HepG2 (cell line): ENCODE measurements at regions not wholly inside any gene's neighbourhood (a gene's known extent, or its start where the extent isn't known, plus 50 kb on each side); places are given as distances from the start of the nearest gene placed in this dataset.

Source experiments
- ISL2 ChIP-seq: sonication (generic); formaldehyde crosslinking; IDR thresholded peaks from 2 replicates; pipeline ENCODE4 v1.5.0; 2020; ENCODE audit warnings: missing genetic modification reagents
- MED8 ChIP-seq: sonication (generic); formaldehyde crosslinking; IDR thresholded peaks from 2 replicates; pipeline ENCODE4 v1.8.1; 2023; ENCODE audit warnings: mild to moderate bottlenecking, missing genetic modification reagents; ENCODE audit not compliant: insufficient replicate concordance
- PRPF4 ChIP-seq: fragments of 200-400 bp; formaldehyde crosslinking; IDR thresholded peaks from 2 replicates; pipeline ENCODE4 v1.6.1; 2016; ENCODE audit warnings: low read length, low read depth; ENCODE audit not compliant: poor library complexity, severe bottlenecking
- ZFP82 ChIP-seq: sonication (generic); formaldehyde crosslinking; IDR thresholded peaks from 2 replicates; pipeline ENCODE4 v1.5.1; 2020; ENCODE audit warnings: mild to moderate bottlenecking, missing genetic modification reagents, borderline replicate concordance
- ZNF121 ChIP-seq: sonication (generic); formaldehyde crosslinking; IDR thresholded peaks from 2 replicates; pipeline ENCODE4 v1.5.0; 2020; ENCODE audit warnings: mild to moderate bottlenecking, missing genetic modification reagents
- ZNF33A ChIP-seq: sonication (generic); formaldehyde crosslinking; IDR thresholded peaks from 2 replicates; pipeline ENCODE4 v1.5.1; 2020; ENCODE audit warnings: missing genetic modification reagents, mild to moderate bottlenecking, moderate library complexity, borderline replicate concordance
- ZNF552 ChIP-seq: sonication (generic); formaldehyde crosslinking; IDR thresholded peaks from 2 replicates; pipeline ENCODE4 v1.9.0; 2022; ENCODE audit warnings: missing genetic modification reagents, mild to moderate bottlenecking, borderline replicate concordance
- TF ChIP-seq, protein P1 (sequence below): IDR thresholded peaks from 2 replicates; pipeline ENCODE4 v1.4.0; 2020; ENCODE audit warnings: mild to moderate bottlenecking, missing genetic modification reagents
- TF ChIP-seq, protein P2 (sequence below): sonication (generic); formaldehyde crosslinking; IDR thresholded peaks from 2 replicates; pipeline ENCODE4 v1.4.0; 2020; ENCODE audit warnings: missing genetic modification reagents
- TF ChIP-seq, protein P3 (sequence below): sonication (generic); formaldehyde crosslinking; IDR thresholded peaks from 2 replicates; pipeline ENCODE4 v1.8.0; 2022; ENCODE audit warnings: missing genetic modification reagents, low read depth, mild to moderate bottlenecking, borderline replicate concordance
- TF ChIP-seq, protein P4 (sequence below): sonication (generic); formaldehyde crosslinking; IDR thresholded peaks from 2 replicates; pipeline ENCODE4 v1.9.0; 2021; ENCODE audit warnings: missing genetic modification reagents, borderline replicate concordance
- TF ChIP-seq, protein P5 (sequence below): sonication (generic); formaldehyde crosslinking; IDR thresholded peaks from 2 replicates; pipeline ENCODE4 v1.8.1; 2023; ENCODE audit warnings: mild to moderate bottlenecking, missing genetic modification reagents
- TF ChIP-seq, protein P6 (sequence below): sonication (generic); formaldehyde crosslinking; IDR thresholded peaks from 2 replicates; pipeline ENCODE4 v1.4.0; 2020; ENCODE audit warnings: mild to moderate bottlenecking, missing genetic modification reagents, borderline replicate concordance

DNA sequence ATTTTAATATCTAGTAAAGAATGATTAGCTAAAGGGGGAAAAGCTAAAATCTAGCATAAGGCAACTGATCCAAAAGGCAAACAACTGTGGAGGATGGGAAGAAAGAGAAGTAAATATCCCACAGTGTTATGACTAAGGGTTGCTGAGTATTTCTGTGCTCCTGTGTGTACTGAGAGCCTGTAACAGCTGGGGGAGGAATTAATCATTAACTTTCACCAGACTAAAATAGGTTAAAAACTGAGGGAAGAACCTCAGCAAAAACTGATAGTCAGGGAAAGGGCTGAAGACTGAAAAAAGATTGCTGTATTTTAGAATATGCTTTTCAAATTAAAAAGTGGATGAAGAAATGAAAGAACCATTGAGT lies 365.9 kb downstream of the CXXC4 start (continued):
- TF ChIP-seq ISL2 (CRISPR knock-in tag): peak; percentile 72
- no peak for TF ChIP-seq ZNF121 (CRISPR knock-in tag)
- TF ChIP-seq, protein P1, sequence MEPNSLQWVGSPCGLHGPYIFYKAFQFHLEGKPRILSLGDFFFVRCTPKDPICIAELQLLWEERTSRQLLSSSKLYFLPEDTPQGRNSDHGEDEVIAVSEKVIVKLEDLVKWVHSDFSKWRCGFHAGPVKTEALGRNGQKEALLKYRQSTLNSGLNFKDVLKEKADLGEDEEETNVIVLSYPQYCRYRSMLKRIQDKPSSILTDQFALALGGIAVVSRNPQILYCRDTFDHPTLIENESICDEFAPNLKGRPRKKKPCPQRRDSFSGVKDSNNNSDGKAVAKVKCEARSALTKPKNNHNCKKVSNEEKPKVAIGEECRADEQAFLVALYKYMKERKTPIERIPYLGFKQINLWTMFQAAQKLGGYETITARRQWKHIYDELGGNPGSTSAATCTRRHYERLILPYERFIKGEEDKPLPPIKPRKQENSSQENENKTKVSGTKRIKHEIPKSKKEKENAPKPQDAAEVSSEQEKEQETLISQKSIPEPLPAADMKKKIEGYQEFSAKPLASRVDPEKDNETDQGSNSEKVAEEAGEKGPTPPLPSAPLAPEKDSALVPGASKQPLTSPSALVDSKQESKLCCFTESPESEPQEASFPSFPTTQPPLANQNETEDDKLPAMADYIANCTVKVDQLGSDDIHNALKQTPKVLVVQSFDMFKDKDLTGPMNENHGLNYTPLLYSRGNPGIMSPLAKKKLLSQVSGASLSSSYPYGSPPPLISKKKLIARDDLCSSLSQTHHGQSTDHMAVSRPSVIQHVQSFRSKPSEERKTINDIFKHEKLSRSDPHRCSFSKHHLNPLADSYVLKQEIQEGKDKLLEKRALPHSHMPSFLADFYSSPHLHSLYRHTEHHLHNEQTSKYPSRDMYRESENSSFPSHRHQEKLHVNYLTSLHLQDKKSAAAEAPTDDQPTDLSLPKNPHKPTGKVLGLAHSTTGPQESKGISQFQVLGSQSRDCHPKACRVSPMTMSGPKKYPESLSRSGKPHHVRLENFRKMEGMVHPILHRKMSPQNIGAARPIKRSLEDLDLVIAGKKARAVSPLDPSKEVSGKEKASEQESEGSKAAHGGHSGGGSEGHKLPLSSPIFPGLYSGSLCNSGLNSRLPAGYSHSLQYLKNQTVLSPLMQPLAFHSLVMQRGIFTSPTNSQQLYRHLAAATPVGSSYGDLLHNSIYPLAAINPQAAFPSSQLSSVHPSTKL (CRISPR knock-in tag): peak; percentile 84
- TF ChIP-seq ZNF33A (CRISPR knock-in tag): no peak
- no peak for TF ChIP-seq MED8 (CRISPR knock-in tag)
- TF ChIP-seq ZNF552 (CRISPR knock-in tag): no peak
- TF ChIP-seq, protein P2, sequence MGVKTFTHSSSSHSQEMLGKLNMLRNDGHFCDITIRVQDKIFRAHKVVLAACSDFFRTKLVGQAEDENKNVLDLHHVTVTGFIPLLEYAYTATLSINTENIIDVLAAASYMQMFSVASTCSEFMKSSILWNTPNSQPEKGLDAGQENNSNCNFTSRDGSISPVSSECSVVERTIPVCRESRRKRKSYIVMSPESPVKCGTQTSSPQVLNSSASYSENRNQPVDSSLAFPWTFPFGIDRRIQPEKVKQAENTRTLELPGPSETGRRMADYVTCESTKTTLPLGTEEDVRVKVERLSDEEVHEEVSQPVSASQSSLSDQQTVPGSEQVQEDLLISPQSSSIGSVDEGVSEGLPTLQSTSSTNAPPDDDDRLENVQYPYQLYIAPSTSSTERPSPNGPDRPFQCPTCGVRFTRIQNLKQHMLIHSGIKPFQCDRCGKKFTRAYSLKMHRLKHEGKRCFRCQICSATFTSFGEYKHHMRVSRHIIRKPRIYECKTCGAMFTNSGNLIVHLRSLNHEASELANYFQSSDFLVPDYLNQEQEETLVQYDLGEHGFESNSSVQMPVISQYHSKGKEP (CRISPR knock-in tag): no peak
- TF ChIP-seq, protein P3, sequence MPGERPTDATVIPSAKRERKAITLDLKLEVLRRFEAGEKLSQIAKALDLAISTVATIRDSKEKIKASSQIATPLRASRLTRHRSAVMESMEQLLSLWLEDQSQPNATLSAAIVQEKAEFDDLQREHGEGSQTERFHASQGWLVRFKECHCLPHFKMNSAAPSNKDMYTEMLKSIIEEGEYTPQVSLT (CRISPR knock-in tag): no peak
- TF ChIP-seq, protein P4, sequence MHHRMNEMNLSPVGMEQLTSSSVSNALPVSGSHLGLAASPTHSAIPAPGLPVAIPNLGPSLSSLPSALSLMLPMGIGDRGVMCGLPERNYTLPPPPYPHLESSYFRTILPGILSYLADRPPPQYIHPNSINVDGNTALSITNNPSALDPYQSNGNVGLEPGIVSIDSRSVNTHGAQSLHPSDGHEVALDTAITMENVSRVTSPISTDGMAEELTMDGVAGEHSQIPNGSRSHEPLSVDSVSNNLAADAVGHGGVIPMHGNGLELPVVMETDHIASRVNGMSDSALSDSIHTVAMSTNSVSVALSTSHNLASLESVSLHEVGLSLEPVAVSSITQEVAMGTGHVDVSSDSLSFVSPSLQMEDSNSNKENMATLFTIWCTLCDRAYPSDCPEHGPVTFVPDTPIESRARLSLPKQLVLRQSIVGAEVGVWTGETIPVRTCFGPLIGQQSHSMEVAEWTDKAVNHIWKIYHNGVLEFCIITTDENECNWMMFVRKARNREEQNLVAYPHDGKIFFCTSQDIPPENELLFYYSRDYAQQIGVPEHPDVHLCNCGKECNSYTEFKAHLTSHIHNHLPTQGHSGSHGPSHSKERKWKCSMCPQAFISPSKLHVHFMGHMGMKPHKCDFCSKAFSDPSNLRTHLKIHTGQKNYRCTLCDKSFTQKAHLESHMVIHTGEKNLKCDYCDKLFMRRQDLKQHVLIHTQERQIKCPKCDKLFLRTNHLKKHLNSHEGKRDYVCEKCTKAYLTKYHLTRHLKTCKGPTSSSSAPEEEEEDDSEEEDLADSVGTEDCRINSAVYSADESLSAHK: no peak
- TF ChIP-seq, protein P5, sequence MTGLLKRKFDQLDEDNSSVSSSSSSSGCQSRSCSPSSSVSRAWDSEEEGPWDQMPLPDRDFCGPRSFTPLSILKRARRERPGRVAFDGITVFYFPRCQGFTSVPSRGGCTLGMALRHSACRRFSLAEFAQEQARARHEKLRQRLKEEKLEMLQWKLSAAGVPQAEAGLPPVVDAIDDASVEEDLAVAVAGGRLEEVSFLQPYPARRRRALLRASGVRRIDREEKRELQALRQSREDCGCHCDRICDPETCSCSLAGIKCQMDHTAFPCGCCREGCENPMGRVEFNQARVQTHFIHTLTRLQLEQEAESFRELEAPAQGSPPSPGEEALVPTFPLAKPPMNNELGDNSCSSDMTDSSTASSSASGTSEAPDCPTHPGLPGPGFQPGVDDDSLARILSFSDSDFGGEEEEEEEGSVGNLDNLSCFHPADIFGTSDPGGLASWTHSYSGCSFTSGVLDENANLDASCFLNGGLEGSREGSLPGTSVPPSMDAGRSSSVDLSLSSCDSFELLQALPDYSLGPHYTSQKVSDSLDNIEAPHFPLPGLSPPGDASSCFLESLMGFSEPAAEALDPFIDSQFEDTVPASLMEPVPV (CRISPR knock-in tag): no peak
- TF ChIP-seq, protein P6, sequence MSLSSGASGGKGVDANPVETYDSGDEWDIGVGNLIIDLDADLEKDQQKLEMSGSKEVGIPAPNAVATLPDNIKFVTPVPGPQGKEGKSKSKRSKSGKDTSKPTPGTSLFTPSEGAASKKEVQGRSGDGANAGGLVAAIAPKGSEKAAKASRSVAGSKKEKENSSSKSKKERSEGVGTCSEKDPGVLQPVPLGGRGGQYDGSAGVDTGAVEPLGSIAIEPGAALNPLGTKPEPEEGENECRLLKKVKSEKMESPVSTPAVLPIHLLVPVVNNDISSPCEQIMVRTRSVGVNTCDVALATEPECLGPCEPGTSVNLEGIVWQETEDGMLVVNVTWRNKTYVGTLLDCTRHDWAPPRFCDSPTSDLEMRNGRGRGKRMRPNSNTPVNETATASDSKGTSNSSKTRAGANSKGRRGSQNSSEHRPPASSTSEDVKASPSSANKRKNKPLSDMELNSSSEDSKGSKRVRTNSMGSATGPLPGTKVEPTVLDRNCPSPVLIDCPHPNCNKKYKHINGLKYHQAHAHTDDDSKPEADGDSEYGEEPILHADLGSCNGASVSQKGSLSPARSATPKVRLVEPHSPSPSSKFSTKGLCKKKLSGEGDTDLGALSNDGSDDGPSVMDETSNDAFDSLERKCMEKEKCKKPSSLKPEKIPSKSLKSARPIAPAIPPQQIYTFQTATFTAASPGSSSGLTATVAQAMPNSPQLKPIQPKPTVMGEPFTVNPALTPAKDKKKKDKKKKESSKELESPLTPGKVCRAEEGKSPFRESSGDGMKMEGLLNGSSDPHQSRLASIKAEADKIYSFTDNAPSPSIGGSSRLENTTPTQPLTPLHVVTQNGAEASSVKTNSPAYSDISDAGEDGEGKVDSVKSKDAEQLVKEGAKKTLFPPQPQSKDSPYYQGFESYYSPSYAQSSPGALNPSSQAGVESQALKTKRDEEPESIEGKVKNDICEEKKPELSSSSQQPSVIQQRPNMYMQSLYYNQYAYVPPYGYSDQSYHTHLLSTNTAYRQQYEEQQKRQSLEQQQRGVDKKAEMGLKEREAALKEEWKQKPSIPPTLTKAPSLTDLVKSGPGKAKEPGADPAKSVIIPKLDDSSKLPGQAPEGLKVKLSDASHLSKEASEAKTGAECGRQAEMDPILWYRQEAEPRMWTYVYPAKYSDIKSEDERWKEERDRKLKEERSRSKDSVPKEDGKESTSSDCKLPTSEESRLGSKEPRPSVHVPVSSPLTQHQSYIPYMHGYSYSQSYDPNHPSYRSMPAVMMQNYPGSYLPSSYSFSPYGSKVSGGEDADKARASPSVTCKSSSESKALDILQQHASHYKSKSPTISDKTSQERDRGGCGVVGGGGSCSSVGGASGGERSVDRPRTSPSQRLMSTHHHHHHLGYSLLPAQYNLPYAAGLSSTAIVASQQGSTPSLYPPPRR (CRISPR knock-in tag): peak; percentile 13; the same call in 1 of the 2 replicates
- no peak for TF ChIP-seq ZFP82 (CRISPR knock-in tag)
- TF ChIP-seq PRPF4: no peak
